NCI-H2107 (cell line): ENCODE measurements at regions not wholly inside any gene's neighbourhood (a gene's known extent, or its start where the extent isn't known, plus 50 kb on each side); places are given as distances from the start of the nearest gene placed in this dataset.
"Not testable (repeated sequence)": the region's sequence is repeated elsewhere in the genome, so short reads cannot be mapped to it uniquely, and the experiment has no call there.

Experiments
- DNase-seq: peaks from one replicate; lab custom pipeline; 2025; lab: John Stamatoyannopoulos, UW

GRCh38 chr11:29484548-29484947 lies 532.3 kb downstream of the KCNA4 start:
- no peak for DNase-seq

GRCh38 chr11:29483831-29484230 lies 533.0 kb downstream of the KCNA4 start:
- no peak for DNase-seq

- DNase-seq = no peak
Observed at GRCh38 chr11:29482510-29482909, 534.3 kb downstream of the KCNA4 start.

- no peak for DNase-seq
Observed at GRCh38 chr11:29481738-29482137, 535.1 kb downstream of the KCNA4 start.

- DNase-seq = no peak
Observed at GRCh38 chr11:29480981-29481380, 535.8 kb downstream of the KCNA4 start.

- no peak for DNase-seq
Observed at GRCh38 chr11:29458252-29458651, 558.6 kb downstream of the KCNA4 start.

- DNase-seq = no peak
Observed at GRCh38 chr11:29452146-29452545, 564.7 kb downstream of the KCNA4 start.

GRCh38 chr11:29449281-29450074 lies 567.4 kb downstream of the KCNA4 start:
- no peak for DNase-seq

GRCh38 chr11:29448246-29448877 lies 568.5 kb downstream of the KCNA4 start:
- DNase-seq = no peak

- DNase-seq = no peak
Observed at GRCh38 chr11:29447821-29448220, 569.0 kb downstream of the KCNA4 start.

GRCh38 chr11:29446132-29446531 lies 570.7 kb downstream of the KCNA4 start:
- DNase-seq = no peak

GRCh38 chr11:29445191-29445590 lies 571.6 kb downstream of the KCNA4 start:
- DNase-seq = not testable (repeated sequence)

GRCh38 chr11:29438815-29439214 lies 578.0 kb downstream of the KCNA4 start:
- no peak for DNase-seq

- DNase-seq = no peak
Observed at GRCh38 chr11:29435421-29435820, 581.4 kb downstream of the KCNA4 start.

- no peak for DNase-seq
Observed at GRCh38 chr11:29432719-29433325, 584.0 kb downstream of the KCNA4 start.

GRCh38 chr11:29405305-29405704 lies 611.5 kb downstream of the KCNA4 start:
- no peak for DNase-seq

- no peak for DNase-seq
Observed at GRCh38 chr11:29395555-29396072, 621.2 kb downstream of the KCNA4 start.

GRCh38 chr11:29389793-29390192 lies 627.0 kb downstream of the KCNA4 start:
- no peak for DNase-seq

- no peak for DNase-seq
Observed at GRCh38 chr11:29373725-29374124, 643.1 kb downstream of the KCNA4 start.

GRCh38 chr11:29368126-29368525 lies 648.7 kb downstream of the KCNA4 start:
- no peak for DNase-seq

- DNase-seq = no peak
Observed at GRCh38 chr11:29364006-29364405, 652.8 kb downstream of the KCNA4 start.

GRCh38 chr11:29361369-29361768 lies 655.5 kb downstream of the KCNA4 start:
- DNase-seq = no peak

GRCh38 chr11:29353833-29354232 lies 663.0 kb downstream of the KCNA4 start:
- no peak for DNase-seq
